Urothelium cell line (cell line): ENCODE measurements at regions not wholly inside any gene's neighbourhood (a gene's known extent, or its start where the extent isn't known, plus 50 kb on each side); places are given as distances from the start of the nearest gene placed in this dataset.

Experiments used
- DNase-seq: peaks from one replicate; pipeline ENCODE4 v3.0.0; 2011; ENCODE audit warnings: low spot score, mixed read lengths
- FAIRE-seq: peaks from 2 replicates; lab custom pipeline; 2011; peaks lifted over from hg19 to GRCh38; lab: Jason Lieb, UNC

DNA sequence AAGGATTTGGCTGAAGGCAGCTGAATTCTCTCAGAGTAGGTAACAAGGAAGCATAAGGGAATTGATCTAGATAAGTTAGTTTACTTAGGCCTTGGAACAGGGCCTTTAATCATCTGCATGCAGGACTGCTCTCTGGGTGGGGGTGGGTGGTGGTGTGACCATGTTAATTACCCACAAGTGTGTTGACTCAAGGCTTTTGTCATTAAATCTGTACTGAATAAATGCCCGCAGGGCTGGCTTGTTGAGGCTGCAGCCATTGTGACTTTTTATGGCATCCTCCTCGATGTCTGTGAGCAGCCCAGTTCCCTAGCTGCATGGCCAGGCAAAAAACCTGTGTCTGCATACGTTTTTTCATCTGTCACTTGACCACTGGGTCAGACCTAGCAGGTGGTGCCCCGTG, 63.5 kb upstream of the ASCC3 start:
- FAIRE-seq: no peak
- no peak for DNase-seq

DNA sequence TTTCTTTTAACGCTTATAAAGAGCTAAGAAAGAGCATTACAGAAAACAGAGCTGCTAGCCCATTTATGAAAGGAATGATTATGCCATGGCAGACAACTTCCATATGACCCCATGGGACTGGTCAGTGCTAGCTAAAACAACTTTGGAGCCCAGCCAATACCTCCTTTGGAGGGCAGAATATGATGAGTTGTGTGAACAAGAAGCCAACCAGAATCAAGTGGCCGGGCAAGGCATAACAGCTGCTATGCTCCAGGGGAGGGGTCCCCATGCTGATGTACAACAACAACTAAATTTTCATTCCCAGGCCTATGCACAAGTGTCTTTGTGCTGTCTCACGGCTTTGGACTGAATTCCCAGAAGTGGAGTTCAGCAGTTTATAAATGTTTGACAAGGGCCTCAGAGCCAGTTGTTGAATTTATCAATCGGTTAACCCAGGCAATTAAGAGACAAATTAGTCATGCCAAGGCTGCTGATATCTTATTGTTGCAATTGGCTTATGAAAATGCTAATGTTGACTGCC, 65.0 kb upstream of the ASCC3 start:
- DNase-seq (no peak), FAIRE-seq (no peak)

DNA sequence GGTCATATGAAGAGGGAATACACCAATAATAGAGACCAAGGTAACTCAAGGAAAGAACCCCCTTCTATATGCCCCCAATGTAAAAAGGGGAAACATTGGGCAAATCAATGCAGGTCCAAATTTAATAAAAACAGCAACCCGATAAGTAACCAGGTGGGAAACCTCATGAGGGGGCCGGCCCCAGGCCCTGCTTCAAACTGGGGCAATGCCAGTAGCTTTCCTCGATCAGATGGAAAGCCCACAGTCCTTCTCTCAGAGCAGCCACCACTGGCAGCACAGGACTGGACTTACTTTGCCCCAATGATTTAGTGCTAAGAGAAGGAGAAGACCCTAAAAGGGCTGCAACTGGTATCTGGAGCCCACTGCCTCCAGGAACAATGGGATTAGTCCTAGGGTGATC, 65.6 kb upstream of the ASCC3 start:
- DNase-seq (no peak), FAIRE-seq (no peak)

GRCh38 chr6:100948381-100949133, 67.4 kb upstream of the ASCC3 start:
- no peak for DNase-seq
- no peak for FAIRE-seq

- no peak for FAIRE-seq
- DNase-seq: no peak
Observed at GRCh38 chr6:100952006-100952405, 70.9 kb upstream of the ASCC3 start.

- no peak for DNase-seq
- FAIRE-seq: no peak
Observed at GRCh38 chr6:100959280-100959679, 78.2 kb upstream of the ASCC3 start.

DNA sequence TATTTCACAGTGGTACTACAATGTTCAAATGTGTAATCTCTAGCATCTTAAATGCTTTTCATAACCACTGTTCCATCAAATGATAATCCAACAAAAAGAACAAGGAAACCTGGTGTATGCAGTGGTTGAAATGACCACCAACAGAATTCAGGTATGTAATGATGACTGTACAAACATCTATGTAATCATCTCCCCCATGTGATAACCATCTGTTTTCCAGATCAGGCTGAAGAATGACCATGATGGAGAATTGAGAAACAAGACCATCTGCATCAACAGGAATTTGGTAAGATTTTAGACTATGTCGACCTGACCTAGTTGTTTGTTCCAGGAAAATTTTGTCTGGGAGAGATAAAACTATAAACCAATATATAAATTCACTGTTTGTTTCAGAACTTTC, 81.3 kb upstream of the ASCC3 start:
- FAIRE-seq (no peak), DNase-seq (no peak)

DNA sequence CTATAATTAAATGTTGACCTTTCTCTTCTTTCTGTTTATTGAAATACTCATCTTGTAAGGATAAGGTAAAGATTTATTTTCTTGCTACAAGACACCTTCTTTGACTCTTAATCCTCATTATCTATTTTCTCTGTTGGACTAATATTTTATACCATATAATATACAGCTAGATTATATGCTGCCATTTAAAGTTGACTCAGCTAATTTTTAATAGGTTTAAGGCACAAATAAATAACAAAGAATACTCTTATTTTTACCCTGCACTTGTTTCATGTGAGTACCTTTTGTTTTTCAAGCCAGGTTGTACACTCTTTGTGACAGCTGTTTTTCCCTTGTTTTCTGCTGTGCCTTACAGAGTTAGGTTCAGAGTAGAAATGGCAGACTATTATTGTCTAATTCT, 83.9 kb upstream of the ASCC3 start:
- no peak for DNase-seq
- FAIRE-seq: no peak

GRCh38 chr6:100968949-100969348, 87.8 kb upstream of the ASCC3 start:
- FAIRE-seq: no peak
- no peak for DNase-seq

DNA sequence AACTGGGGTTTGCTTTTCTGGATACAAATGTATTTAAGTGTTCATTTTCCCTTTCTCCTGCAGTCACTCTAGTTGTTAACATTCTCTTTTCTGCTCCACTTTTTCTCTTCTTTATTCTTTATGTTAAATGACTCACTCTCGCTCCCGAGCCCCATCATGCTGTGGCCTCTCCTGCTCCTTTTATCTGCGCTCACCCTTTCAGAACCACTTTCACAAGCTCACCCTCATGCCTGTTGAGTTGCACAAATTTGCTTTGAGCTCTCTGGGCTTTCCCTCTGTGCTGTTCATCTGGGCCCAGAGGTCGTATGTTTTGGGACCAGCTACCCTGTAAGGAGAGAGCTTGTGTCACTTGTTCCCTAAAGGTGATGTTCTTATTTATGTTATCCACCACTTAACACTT, 98.1 kb upstream of the ASCC3 start:
- no peak for FAIRE-seq
- no peak for DNase-seq

DNA sequence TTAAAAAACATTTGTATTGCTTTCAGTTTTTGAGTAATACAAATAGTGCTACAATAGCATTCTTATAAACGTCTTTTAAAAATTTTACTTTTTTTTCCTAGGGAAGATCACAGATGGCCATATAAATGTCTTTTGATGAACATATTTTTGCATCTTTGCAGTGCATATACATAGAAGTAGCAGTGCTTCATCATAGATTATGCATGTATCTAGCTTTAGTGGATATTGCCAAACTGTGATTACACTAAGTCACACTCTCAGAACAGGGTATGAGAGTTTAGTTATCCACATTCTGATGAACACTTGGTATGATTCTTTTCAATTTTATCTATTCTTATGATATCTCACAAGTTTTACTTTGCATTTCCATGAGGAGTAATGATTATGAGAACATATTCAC, 99.8 kb upstream of the ASCC3 start:
- DNase-seq: no peak
- no peak for FAIRE-seq

DNA sequence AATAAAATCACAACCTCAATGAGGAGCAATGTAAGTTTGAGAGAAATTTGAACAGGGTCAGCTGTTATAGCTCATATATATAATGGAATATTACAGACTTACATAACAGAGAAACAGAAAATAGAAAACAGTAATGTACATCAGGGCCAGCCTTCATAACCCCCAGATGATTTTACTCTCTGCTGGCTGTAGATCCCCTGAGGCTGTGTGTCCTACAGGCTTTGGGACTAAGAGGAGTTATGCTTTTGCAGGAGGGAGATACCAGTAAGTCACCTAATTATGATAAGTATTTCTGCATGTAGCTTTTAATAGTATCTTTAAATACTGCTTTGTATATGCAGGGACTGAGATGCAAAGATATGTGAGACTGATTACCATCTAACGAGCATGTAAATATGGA, 105.8 kb upstream of the ASCC3 start:
- DNase-seq (no peak), FAIRE-seq (no peak)

DNA sequence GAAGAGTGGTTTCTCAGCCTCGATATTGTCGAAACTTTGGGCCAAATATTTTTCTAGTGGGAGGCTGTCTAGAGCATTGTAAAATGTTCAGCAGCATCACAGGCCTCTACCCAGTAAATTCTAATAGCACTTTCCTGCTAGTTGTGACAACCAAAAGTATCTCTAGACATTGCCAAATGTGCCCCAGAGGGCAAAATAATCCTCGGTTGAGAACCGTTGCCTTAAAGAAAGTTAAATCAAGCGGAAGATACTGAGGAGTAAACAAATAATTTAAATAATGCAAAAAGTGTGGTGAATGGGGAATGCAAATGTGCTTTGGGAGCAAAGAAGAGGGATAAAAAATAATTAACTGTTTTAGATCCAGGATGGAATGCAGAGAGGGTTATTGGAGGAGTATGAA, 106.4 kb upstream of the ASCC3 start:
- FAIRE-seq: no peak
- no peak for DNase-seq

DNA sequence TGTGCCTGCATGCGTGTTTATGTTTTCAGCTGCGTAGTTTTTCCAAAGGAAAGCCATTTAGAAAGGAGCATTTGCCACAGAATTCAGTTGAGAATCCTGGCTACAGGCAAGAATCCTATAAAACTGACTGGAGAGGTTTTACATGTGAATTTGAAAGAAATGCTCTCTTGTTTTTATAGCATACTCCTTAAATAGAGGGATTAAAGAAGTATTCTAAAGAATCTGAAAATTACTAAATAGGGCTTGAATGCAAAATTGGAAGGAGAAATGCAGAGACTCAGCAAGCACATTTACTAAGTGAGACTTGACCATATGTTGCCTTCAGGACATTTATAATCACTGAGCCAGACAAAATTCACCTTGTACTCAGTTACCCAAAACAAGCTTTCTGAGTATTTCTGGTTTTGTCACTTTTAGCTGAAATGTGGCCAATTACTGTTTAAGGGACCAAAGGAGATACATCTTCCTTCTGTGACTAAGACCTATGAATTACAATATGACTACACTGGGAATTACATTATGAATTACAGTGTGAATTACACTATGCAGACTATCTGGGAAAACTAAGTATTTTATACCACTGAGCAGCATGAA, 107.4 kb upstream of the ASCC3 start:
- no peak for DNase-seq

GRCh38 chr6:100990070-100990469, 108.9 kb upstream of the ASCC3 start:
- no peak for FAIRE-seq

More for the DNA sequence above, 107.4 kb upstream of the ASCC3 start:
- FAIRE-seq: no peak

DNA sequence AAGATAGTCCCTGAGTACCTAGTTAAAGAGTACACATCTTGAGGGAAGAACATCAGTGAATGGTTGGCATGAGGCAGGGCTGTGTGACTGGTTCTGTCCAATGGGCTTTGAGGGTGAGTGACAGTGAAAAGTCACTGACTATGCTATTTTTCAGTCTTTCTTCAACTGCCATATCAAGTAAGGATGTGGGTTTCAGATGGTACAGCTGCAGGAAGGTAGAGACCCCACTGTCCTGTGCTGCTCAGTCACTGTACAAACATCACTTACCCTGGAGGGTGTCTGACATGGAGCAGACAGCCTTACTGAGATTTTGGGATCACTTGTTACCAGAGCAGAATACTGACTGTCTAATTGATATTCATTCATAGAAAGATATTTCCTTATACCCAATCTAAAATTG, 115.3 kb upstream of the ASCC3 start:
- no peak for FAIRE-seq
- DNase-seq: no peak

More at GRCh38 chr6:100990070-100990469, 108.9 kb upstream of the ASCC3 start:
- no peak for DNase-seq

DNA sequence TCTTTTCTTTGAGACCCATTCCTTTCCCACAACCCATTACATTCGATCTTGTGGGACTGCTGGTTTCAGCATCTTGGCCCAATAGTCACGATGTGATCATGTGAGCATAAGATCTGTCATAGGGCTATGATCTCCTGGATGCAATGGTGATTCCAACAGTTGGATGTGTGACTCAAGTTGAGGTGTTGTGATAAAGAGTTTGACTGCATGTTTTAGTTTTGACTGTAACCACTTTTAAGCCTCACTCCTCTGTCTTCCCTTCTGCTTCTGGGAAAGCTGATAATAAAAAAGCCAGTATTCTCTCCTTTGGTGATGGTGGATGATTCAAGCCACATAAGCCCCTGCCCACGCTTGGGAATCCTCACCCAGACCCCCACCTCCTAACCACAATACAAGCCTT, 117.0 kb upstream of the ASCC3 start:
- FAIRE-seq: no peak

GRCh38 chr6:100999034-100999597, 118.0 kb upstream of the ASCC3 start:
- FAIRE-seq: no peak
- DNase-seq: no peak

More for the DNA sequence above, 117.0 kb upstream of the ASCC3 start:
- DNase-seq: no peak

DNA sequence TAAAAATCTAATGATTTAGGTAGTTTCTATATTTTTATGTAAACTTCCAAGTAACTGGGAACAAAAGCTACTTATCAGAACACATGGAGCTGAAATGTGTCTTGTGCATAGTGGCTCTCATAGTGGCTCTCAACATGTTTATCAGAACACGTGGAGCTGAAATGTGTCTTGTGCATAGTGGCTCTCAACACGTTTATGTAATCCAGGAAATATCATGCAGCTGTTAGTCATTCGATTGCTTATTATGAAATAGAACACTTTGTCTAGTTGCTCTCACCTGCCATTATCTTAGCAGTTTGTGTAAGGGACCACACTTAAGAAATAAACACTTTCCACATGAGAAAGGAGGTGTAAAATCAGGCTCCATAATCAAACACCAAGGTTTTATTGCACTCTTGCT, 119.2 kb upstream of the ASCC3 start:
- DNase-seq: no peak
- FAIRE-seq: no peak

DNA sequence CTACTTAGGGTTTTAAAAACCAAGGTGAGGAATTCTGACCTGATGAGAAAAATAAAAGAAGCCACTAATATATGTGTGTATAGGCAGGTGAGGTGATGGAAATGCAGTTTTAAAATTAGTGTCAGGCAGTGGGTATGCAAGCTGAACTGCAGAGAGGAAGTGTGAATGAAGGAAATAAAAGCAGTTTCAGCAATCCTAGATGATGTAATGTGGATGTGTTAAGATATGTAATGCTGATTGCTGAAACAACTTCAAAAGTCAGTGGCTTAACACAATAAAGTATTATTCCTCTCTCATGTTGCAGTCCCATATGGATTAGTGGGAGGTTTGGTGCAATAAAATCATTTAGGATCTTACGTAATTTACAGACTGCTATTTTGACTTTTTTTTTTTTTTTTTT, 119.9 kb upstream of the ASCC3 start:
- no peak for FAIRE-seq
- DNase-seq: no peak

GRCh38 chr6:101001607-101002006, 120.5 kb upstream of the ASCC3 start:
- DNase-seq: no peak
- FAIRE-seq: no peak

GRCh38 chr6:101003075-101003474, 121.9 kb upstream of the ASCC3 start:
- DNase-seq (no peak), FAIRE-seq (no peak)
